T-cell (primary cell): ENCODE measurements at regions not wholly inside any gene's neighbourhood (a gene's known extent, or its start where the extent isn't known, plus 50 kb on each side); places are given as distances from the start of the nearest gene placed in this dataset.

Source experiments
- ATAC-seq, 4 experiments: fragments of 200-7000 bp in 3 of 4; fragments of 150-1000 bp in 1 of 4; cut with Tn5 transposase; replicated peaks in 1 of 4; 1 replicate in 3 of 4; 2 replicates in 1 of 4; pipeline ENCODE4 v1.10.0; 2021; ENCODE audit warnings: moderate library complexity in 3 of 4, mild to moderate bottlenecking in 2 of 4, moderate number of reproducible peaks in 1 of 4
- CTCF ChIA-PET, 2 donors: fragments of 300-600 bp; sonication (Branson Sonifier 250); formaldehyde crosslinking; loops; one replicate each; lab custom pipeline; 2022; ENCODE audit warnings: antibody characterized with exemption in 2 of 2; lab: Charles Lee
- POLR2A ChIA-PET, 2 donors: fragments of 300-600 bp; sonication (Branson Sonifier 250); formaldehyde crosslinking; loops; one replicate each; lab custom pipeline; 2022; ENCODE audit warnings: antibody characterized with exemption in 2 of 2; lab: Charles Lee
- DNase-seq, 35 experiments: peaks; one replicate each; pipeline versions ENCODE4 v3.0.0 to v3.0.0-alpha.2; 2013 to 2023
- H3K27ac ChIP-seq: one replicate; pipeline ENCODE4 v1.5.1; 2013; ENCODE audit warnings: low read length
- H3K27me3 ChIP-seq, 2 experiments: replicated peaks in 1 of 2; 1 replicate in 1 of 2; 2 replicates in 1 of 2; pipeline versions ENCODE4 v1.6.1 to v1.7.0; 2013; ENCODE audit warnings: low read length in 1 of 2, mixed read lengths in 1 of 2; ENCODE audit not compliant: control insufficient read depth in 2 of 2, insufficient read depth in 2 of 2; ENCODE audit errors: extremely low read depth in 1 of 2
- H3K36me3 ChIP-seq, 2 donors: 1 replicate in 1 of 2; 2 replicates in 1 of 2; pipeline versions ENCODE4 v1.6.1 to v1.7.0; 2013; ENCODE audit warnings: low read length in 1 of 2; ENCODE audit not compliant: control insufficient read depth in 2 of 2, insufficient read depth in 1 of 2; ENCODE audit errors: extremely low read depth in 1 of 2
- H3K4me1 ChIP-seq, 2 experiments: 1 replicate in 1 of 2; 2 replicates in 1 of 2; pipeline versions ENCODE4 v1.6.1 to v1.7.0; 2013; ENCODE audit warnings: low read length in 2 of 2, mixed read lengths in 1 of 2; ENCODE audit not compliant: insufficient read depth in 2 of 2, control insufficient read depth in 1 of 2; ENCODE audit errors: extremely low read depth in 1 of 2
- H3K4me3 ChIP-seq, 2 donors: 1 replicate in 1 of 2; 2 replicates in 1 of 2; pipeline versions ENCODE4 v1.5.1 to v1.7.0; 2013; ENCODE audit warnings: mild to moderate bottlenecking in 2 of 2, low read length in 1 of 2, moderate library complexity in 1 of 2; ENCODE audit not compliant: control insufficient read depth in 1 of 2; ENCODE audit errors: extremely low read depth in 1 of 2
- H3K9me3 ChIP-seq: 2 replicates; pipeline ENCODE4 v1.7.0; 2013
- H3K27ac Mint-ChIP-seq, 2 donors: one replicate each; pipeline ENCODE4 v1.8.0; 2020 to 2021; ENCODE audit warnings: mild to moderate bottlenecking in 2 of 2, mixed read lengths in 2 of 2
- H3K27me3 Mint-ChIP-seq, 2 donors: one replicate each; pipeline ENCODE4 v1.8.0; 2021 to 2022; ENCODE audit warnings: mixed read lengths in 2 of 2
- H3K36me3 Mint-ChIP-seq: one replicate; pipeline ENCODE4 v1.8.0; 2021; ENCODE audit warnings: mixed read lengths
- H3K4me1 Mint-ChIP-seq, 3 donors: one replicate each; pipeline ENCODE4 v1.8.0; 2020 to 2022; ENCODE audit warnings: mixed read lengths in 3 of 3, mild to moderate bottlenecking in 1 of 3
- H3K4me3 Mint-ChIP-seq, 3 donors: one replicate each; pipeline ENCODE4 v1.8.0; 2020 to 2022; ENCODE audit warnings: mild to moderate bottlenecking in 3 of 3, mixed read lengths in 3 of 3, moderate library complexity in 3 of 3
- H3K9me3 Mint-ChIP-seq, 3 donors: one replicate each; pipeline ENCODE4 v1.8.0; 2020 to 2022; ENCODE audit warnings: mixed read lengths in 3 of 3
- WGBS: methylation state at CpG from one replicate; pipeline ENCODE4 v1.1.5; 2013; ENCODE audit warnings: missing lambda C conversion rate; ENCODE audit not compliant: insufficient coverage; 5-methylcytosine and 5-hydroxymethylcytosine counted together

GRCh38 chr5:159555084-159555483 is 224.8 kb upstream of the IL12B start:
- Mint-ChIP-seq H3K36me3 (no peaks in the 10 kb centered on the region), H3K9me3 (no peaks in the 10 kb centered on the region), H3K27ac (no peak overlapping the region), H3K4me1 (no peaks in the 10 kb centered on the region), H3K4me3 (no peak overlapping the region), H3K27me3 (peaks cover 3 to 13% of the 10 kb centered on the region in 2 donors)
- no peak for DNase-seq
- WGBS: 50% methylated on average over 1 of the region's 1 CpG
- H3K4me3 ChIP-seq: no peak overlapping the region
- ChIA-PET CTCF (no interaction called here), POLR2A (no interaction called here)
- H3K27me3 ChIP-seq: peaks cover 0 to 2% of the 10 kb centered on the region in 2 experiments
- ATAC-seq: no peak
- no peaks in the 10 kb centered on the region for H3K36me3 ChIP-seq
- H3K27ac ChIP-seq: no peak overlapping the region
- H3K9me3 ChIP-seq: no peaks in the 10 kb centered on the region
- no peaks in the 10 kb centered on the region for H3K4me1 ChIP-seq

GRCh38 chr5:159559337-159559736 is 229.1 kb upstream of the IL12B start:
- no peaks in the 10 kb centered on the region for H3K4me1 Mint-ChIP-seq

GRCh38 chr5:159560088-159560487 is 229.8 kb upstream of the IL12B start:
- H3K36me3 Mint-ChIP-seq: no peaks in the 10 kb centered on the region
- WGBS: 90% methylated on average over 3 of the region's 7 CpGs

More at GRCh38 chr5:159559337-159559736, 229.1 kb upstream of the IL12B start:
- ATAC-seq: no peak
- no peaks in the 10 kb centered on the region for H3K4me1 ChIP-seq
- H3K9me3 ChIP-seq: no peaks in the 10 kb centered on the region
- no peak for DNase-seq
- peaks cover 0 to 4% of the 10 kb centered on the region in 2 experiments for H3K27me3 ChIP-seq
- H3K36me3 Mint-ChIP-seq: no peaks in the 10 kb centered on the region
- WGBS: no CpG with 5 or more reads among the region's 2 CpGs
- ChIA-PET POLR2A (no interaction called here), CTCF (no interaction called here)
- no peak overlapping the region for H3K4me3 ChIP-seq
- no peak overlapping the region for H3K27ac ChIP-seq
- H3K36me3 ChIP-seq: no peaks in the 10 kb centered on the region
- H3K27ac Mint-ChIP-seq: no peak overlapping the region
- H3K27me3 Mint-ChIP-seq: peaks cover 12 to 31% of the 10 kb centered on the region in 2 donors
- no peaks in the 10 kb centered on the region for H3K9me3 Mint-ChIP-seq
- no peak overlapping the region for H3K4me3 Mint-ChIP-seq

GRCh38 chr5:159564031-159564430 is 233.7 kb upstream of the IL12B start:
- no peak overlapping the region for H3K27ac Mint-ChIP-seq
- POLR2A ChIA-PET: no interaction called here
- peaks cover 0 to 4% of the 10 kb centered on the region in 2 experiments for H3K27me3 ChIP-seq
- H3K9me3 ChIP-seq: no peaks in the 10 kb centered on the region
- no peaks in the 10 kb centered on the region for H3K4me1 Mint-ChIP-seq
- no peaks in the 10 kb centered on the region for H3K9me3 Mint-ChIP-seq
- CTCF ChIA-PET: interaction anchor here in 1 of 2 donors (0.7 kb wide), 1 partner anchor 453 kb away, joined by 3 read pairs; no protein-coding TSS in a partner anchor
- no peak overlapping the region for H3K4me3 ChIP-seq
- DNase-seq: no peak
- H3K27ac ChIP-seq: no peak overlapping the region
- no peak overlapping the region for H3K4me3 Mint-ChIP-seq
- H3K36me3 ChIP-seq: no peaks in the 10 kb centered on the region
- H3K4me1 ChIP-seq: no peaks in the 10 kb centered on the region
- no peaks in the 10 kb centered on the region for H3K36me3 Mint-ChIP-seq
- ATAC-seq: no peak
- H3K27me3 Mint-ChIP-seq: peaks cover 12 to 21% of the 10 kb centered on the region in 2 donors
- WGBS: 100% methylated on average over 1 of the region's 2 CpGs

More at GRCh38 chr5:159560088-159560487, 229.8 kb upstream of the IL12B start:
- ChIA-PET CTCF (no interaction called here), POLR2A (no interaction called here)
- no peak overlapping the region for H3K4me3 Mint-ChIP-seq
- H3K9me3 Mint-ChIP-seq: no peaks in the 10 kb centered on the region
- Histone ChIP-seq H3K27me3 (peaks cover 0 to 4% of the 10 kb centered on the region in 2 experiments), H3K4me3 (no peak overlapping the region), H3K36me3 (no peaks in the 10 kb centered on the region), H3K9me3 (no peaks in the 10 kb centered on the region), H3K27ac (no peak overlapping the region), H3K4me1 (no peaks in the 10 kb centered on the region)
- no peak overlapping the region for H3K27ac Mint-ChIP-seq
- no peaks in the 10 kb centered on the region for H3K4me1 Mint-ChIP-seq
- no peak for ATAC-seq
- no peak for DNase-seq
- H3K27me3 Mint-ChIP-seq: peaks cover 12 to 31% of the 10 kb centered on the region in 2 donors

GRCh38 chr5:159566832-159567231 is 236.5 kb upstream of the IL12B start:
- H3K36me3 Mint-ChIP-seq: no peaks in the 10 kb centered on the region
- Histone ChIP-seq H3K27ac (no peak overlapping the region), H3K4me1 (no peaks in the 10 kb centered on the region), H3K9me3 (no peaks in the 10 kb centered on the region), H3K27me3 (no peaks in the 10 kb centered on the region), H3K4me3 (no peak overlapping the region), H3K36me3 (no peaks in the 10 kb centered on the region)
- H3K27me3 Mint-ChIP-seq: peaks cover 1 to 6% of the 10 kb centered on the region in 2 donors
- DNase-seq (no peak), ATAC-seq (no peak)
- no peak overlapping the region for H3K27ac Mint-ChIP-seq
- 89% methylated on average over 1 of the region's 2 CpGs for WGBS
- H3K4me3 Mint-ChIP-seq: no peak overlapping the region
- CTCF ChIA-PET: no interaction called here
- H3K9me3 Mint-ChIP-seq: no peaks in the 10 kb centered on the region
- POLR2A ChIA-PET: no interaction called here
- no peaks in the 10 kb centered on the region for H3K4me1 Mint-ChIP-seq

GRCh38 chr5:159567461-159567860 is 237.2 kb upstream of the IL12B start:
- no peaks in the 10 kb centered on the region for H3K36me3 Mint-ChIP-seq
- H3K4me1 Mint-ChIP-seq: no peaks in the 10 kb centered on the region
- H3K9me3 ChIP-seq: no peaks in the 10 kb centered on the region
- H3K4me1 ChIP-seq: no peaks in the 10 kb centered on the region
- no peak overlapping the region for H3K27ac Mint-ChIP-seq
- no peaks in the 10 kb centered on the region for H3K27me3 ChIP-seq
- peaks cover 0 to under 1% of the 10 kb centered on the region in 2 donors for H3K27me3 Mint-ChIP-seq
- no peaks in the 10 kb centered on the region for H3K9me3 Mint-ChIP-seq
- no peak for DNase-seq
- CTCF ChIA-PET: no interaction called here
- H3K27ac ChIP-seq: no peak overlapping the region
- no peak for ATAC-seq
- no CpG with 5 or more reads among the region's 1 CpG for WGBS
- H3K4me3 ChIP-seq: no peak overlapping the region
- H3K4me3 Mint-ChIP-seq: no peak overlapping the region
- POLR2A ChIA-PET: no interaction called here
- no peaks in the 10 kb centered on the region for H3K36me3 ChIP-seq
